Ishikawa (cell line): ENCODE measurements at regions not wholly inside any gene's neighbourhood (a gene's known extent, or its start where the extent isn't known, plus 50 kb on each side); places are given as distances from the start of the nearest gene placed in this dataset.
A peak's percentile ranks its signal among the peaks of the same experiment; 100 is the strongest.

Experiments used
- CEBPB ChIP-seq: IDR thresholded peaks from 2 replicates; pipeline ENCODE4 v1.6.1; 2012
- CREB1 ChIP-seq: IDR thresholded peaks from 2 replicates; pipeline ENCODE4 v1.6.1; 2012; ENCODE audit warnings: low read depth
- EGR1 ChIP-seq: IDR thresholded peaks from 2 replicates; pipeline ENCODE4 v1.6.1; 2012
- EP300 ChIP-seq: IDR thresholded peaks from 2 replicates; pipeline ENCODE4 v1.6.1; 2012; ENCODE audit warnings: borderline replicate concordance
- FOXM1 ChIP-seq: IDR thresholded peaks from 2 replicates; pipeline ENCODE4 v1.6.1; 2012; ENCODE audit warnings: low read depth, borderline replicate concordance
- RAD21 ChIP-seq: IDR thresholded peaks from 2 replicates; pipeline ENCODE4 v1.6.1; 2012; ENCODE audit warnings: low read depth
- REST ChIP-seq: IDR thresholded peaks from 2 replicates; pipeline ENCODE4 v1.6.1; 2012; ENCODE audit warnings: low read depth, mild to moderate bottlenecking
- TAF1 ChIP-seq: IDR thresholded peaks from 2 replicates; pipeline ENCODE4 v1.6.1; 2012; ENCODE audit warnings: low read depth, mild to moderate bottlenecking
- TCF12 ChIP-seq: IDR thresholded peaks from 2 replicates; pipeline ENCODE4 v1.6.1; 2012; ENCODE audit warnings: low read depth
- YY1 ChIP-seq: IDR thresholded peaks from 2 replicates; pipeline ENCODE4 v1.6.1; 2012; ENCODE audit warnings: low read depth
- ZBTB7A ChIP-seq: IDR thresholded peaks from 2 replicates; pipeline ENCODE4 v1.6.1; 2012; ENCODE audit warnings: low read depth
- TF ChIP-seq, protein P1 (sequence below): IDR thresholded peaks from 2 replicates; pipeline ENCODE4 v1.6.1; 2012

GRCh38 chr22:48492366-48493320, 1335.0 kb downstream of the BRD1 start:
- no peak for TF ChIP-seq EP300
- TF ChIP-seq CEBPB: no peak
- TF ChIP-seq TCF12: no peak
- TF ChIP-seq, protein P1, sequence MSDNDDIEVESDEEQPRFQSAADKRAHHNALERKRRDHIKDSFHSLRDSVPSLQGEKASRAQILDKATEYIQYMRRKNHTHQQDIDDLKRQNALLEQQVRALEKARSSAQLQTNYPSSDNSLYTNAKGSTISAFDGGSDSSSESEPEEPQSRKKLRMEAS: no peak
- TF ChIP-seq EGR1: no peak
- peak; percentile 86 for TF ChIP-seq RAD21
- no peak for TF ChIP-seq TAF1
- TF ChIP-seq CREB1: no peak
- TF ChIP-seq REST: no peak
- no peak for TF ChIP-seq FOXM1
- TF ChIP-seq YY1: no peak
- no peak for TF ChIP-seq ZBTB7A
